Activated B cell treated with CpG ODN at 0.5 μM for 24 hours (primary cell): ENCODE measurements at regions not wholly inside any gene's neighbourhood (a gene's known extent, or its start where the extent isn't known, plus 50 kb on each side); places are given as distances from the start of the nearest gene placed in this dataset.

Source experiments
- ATAC-seq: fragments of 200-7000 bp; cut with Tn5 transposase; one replicate; pipeline ENCODE4 v1.10.0; 2021; ENCODE audit warnings: low read depth, mild to moderate bottlenecking, moderate library complexity
- CTCF ChIA-PET: fragments of 350-600 bp; sonication (Branson Sonifier 250); formaldehyde crosslinking; loops from one replicate; lab custom pipeline; 2021; ENCODE audit warnings: antibody characterized with exemption; lab: Charles Lee
- POLR2A ChIA-PET: fragments of 350-600 bp; sonication (Branson Sonifier 250); formaldehyde crosslinking; loops from one replicate; lab custom pipeline; 2021; ENCODE audit warnings: antibody characterized with exemption; lab: Charles Lee
- DNase-seq: peaks from one replicate; pipeline ENCODE4 v3.0.0; 2022
- H3K27ac Mint-ChIP-seq: one replicate; pipeline ENCODE4 v1.8.0; 2020; ENCODE audit warnings: mixed read lengths
- H3K27me3 Mint-ChIP-seq: one replicate; pipeline ENCODE4 v1.8.0; 2021; ENCODE audit warnings: mixed read lengths
- H3K36me3 Mint-ChIP-seq: one replicate; pipeline ENCODE4 v1.8.0; 2021; ENCODE audit warnings: low read depth, mixed read lengths
- H3K4me1 Mint-ChIP-seq: one replicate; pipeline ENCODE4 v1.8.0; 2021; ENCODE audit warnings: mixed read lengths
- H3K4me3 Mint-ChIP-seq: one replicate; pipeline ENCODE4 v1.8.0; 2020; ENCODE audit warnings: mild to moderate bottlenecking, mixed read lengths
- H3K9me3 Mint-ChIP-seq: one replicate; pipeline ENCODE4 v1.8.0; 2020; ENCODE audit warnings: mixed read lengths
- CTCF ChIP-seq: fragments of 200-600 bp; IDR thresholded peaks from one replicate; pipeline ENCODE4 v1.8.0; 2022; ENCODE audit warnings: antibody characterized with exemption, mild to moderate bottlenecking
- intact Hi-C: fragments of 100-400 bp; cut with micrococcal nuclease; formaldehyde crosslinking; loops from one replicate; pipeline ENCODE4 v1.15.1; 2024

GRCh38 chr3:189446959-189447560 is 184.1 kb upstream of the TP63 start:
- Mint-ChIP-seq H3K27me3 (no peaks in the 10 kb centered on the region), H3K27ac (no peak overlapping the region), H3K36me3 (no peaks in the 10 kb centered on the region), H3K4me3 (no peak overlapping the region), H3K4me1 (no peaks in the 10 kb centered on the region), H3K9me3 (peaks cover 3% of the 10 kb centered on the region)
- intact Hi-C loops = no loop called here
- CTCF ChIA-PET = no interaction called here
- ATAC-seq (no peak), DNase-seq (no peak)
- no peak for TF ChIP-seq CTCF
- POLR2A ChIA-PET = no interaction called here

- ChIA-PET CTCF (no interaction called here), POLR2A (no interaction called here)
- no peak for TF ChIP-seq CTCF
- Mint-ChIP-seq H3K36me3 (no peaks in the 10 kb centered on the region), H3K27me3 (no peaks in the 10 kb centered on the region), H3K9me3 (no peaks in the 10 kb centered on the region), H3K4me1 (no peaks in the 10 kb centered on the region), H3K27ac (no peak overlapping the region), H3K4me3 (no peak overlapping the region)
- no peak for DNase-seq
- intact Hi-C loops = no loop called here
- ATAC-seq = no peak
These were observed 182.1 kb upstream of the TP63 start for GRCh38 chr3:189449084-189449483.

GRCh38 chr3:189455009-189455408 is 176.2 kb upstream of the TP63 start:
- ChIA-PET POLR2A (no interaction called here), CTCF (no interaction called here)
- TF ChIP-seq CTCF = no peak
- Mint-ChIP-seq H3K27ac (no peak overlapping the region), H3K9me3 (no peaks in the 10 kb centered on the region), H3K27me3 (no peaks in the 10 kb centered on the region), H3K4me3 (no peak overlapping the region), H3K4me1 (no peaks in the 10 kb centered on the region), H3K36me3 (no peaks in the 10 kb centered on the region)
- ATAC-seq (no peak), DNase-seq (no peak)
- intact Hi-C loops = no loop called here

GRCh38 chr3:189455641-189456417 is 175.4 kb upstream of the TP63 start:
- Mint-ChIP-seq H3K9me3 (no peaks in the 10 kb centered on the region), H3K4me3 (no peak overlapping the region), H3K27ac (no peak overlapping the region), H3K27me3 (no peaks in the 10 kb centered on the region), H3K4me1 (no peaks in the 10 kb centered on the region), H3K36me3 (no peaks in the 10 kb centered on the region)
- ChIA-PET CTCF (no interaction called here), POLR2A (no interaction called here)
- no peak for TF ChIP-seq CTCF
- DNase-seq = no peak
- ATAC-seq = no peak
- intact Hi-C loops = no loop called here

- Mint-ChIP-seq H3K27ac (no peak overlapping the region), H3K4me3 (no peak overlapping the region), H3K9me3 (no peaks in the 10 kb centered on the region), H3K36me3 (no peaks in the 10 kb centered on the region), H3K4me1 (no peaks in the 10 kb centered on the region), H3K27me3 (no peaks in the 10 kb centered on the region)
- no peak for TF ChIP-seq CTCF
- DNase-seq (no peak), ATAC-seq (no peak)
- intact Hi-C loops = no loop called here
- POLR2A ChIA-PET = no interaction called here
- CTCF ChIA-PET = no interaction called here
These were observed 174.0 kb upstream of the TP63 start for GRCh38 chr3:189457201-189457607.
